HG03175 (cell line): ENCODE measurements at regions not wholly inside any gene's neighbourhood (a gene's known extent, or its start where the extent isn't known, plus 50 kb on each side); places are given as distances from the start of the nearest gene placed in this dataset.
"Not testable (repeated sequence)": the region's sequence is repeated elsewhere in the genome, so short reads cannot be mapped to it uniquely, and the experiment has no call there.

ENCODE experiments used
- ATAC-seq: cut with Tn5 transposase; IDR thresholded peaks from one replicate; pipeline ENCODE4 v1.9.1; 2021; ENCODE audit warnings: mild to moderate bottlenecking, moderate library complexity; ENCODE audit not compliant: unreplicated experiment

GRCh38 chr2:228447266-228447915 lies 265.9 kb upstream of the SPHKAP start:
- ATAC-seq: no peak

- ATAC-seq: no peak
Observed at GRCh38 chr2:228446734-228447133, 265.2 kb upstream of the SPHKAP start.

GRCh38 chr2:228444161-228444560 lies 262.7 kb upstream of the SPHKAP start:
- ATAC-seq: no peak

- ATAC-seq: no peak
Observed at GRCh38 chr2:228433721-228434120, 252.2 kb upstream of the SPHKAP start.

- no peak for ATAC-seq
Observed at GRCh38 chr2:228432116-228432515, 250.6 kb upstream of the SPHKAP start.

GRCh38 chr2:228430986-228431385 lies 249.5 kb upstream of the SPHKAP start:
- ATAC-seq: no peak

GRCh38 chr2:228426502-228427216 lies 245.2 kb upstream of the SPHKAP start:
- no peak for ATAC-seq

- ATAC-seq: not testable (repeated sequence)
Observed at GRCh38 chr2:228425411-228426060, 244.0 kb upstream of the SPHKAP start.

- ATAC-seq: no peak
Observed at GRCh38 chr2:228417956-228418355, 236.5 kb upstream of the SPHKAP start.

GRCh38 chr2:228417526-228417925 lies 236.0 kb upstream of the SPHKAP start:
- ATAC-seq: no peak

- no peak for ATAC-seq
Observed at GRCh38 chr2:228410061-228410460, 228.6 kb upstream of the SPHKAP start.

GRCh38 chr2:228409493-228409892 lies 228.0 kb upstream of the SPHKAP start:
- ATAC-seq: no peak

GRCh38 chr2:228408529-228409227 lies 227.2 kb upstream of the SPHKAP start:
- ATAC-seq: no peak

- ATAC-seq: no peak
Observed at GRCh38 chr2:228407821-228408220, 226.3 kb upstream of the SPHKAP start.

GRCh38 chr2:228401065-228401912 lies 219.8 kb upstream of the SPHKAP start:
- ATAC-seq: no peak

GRCh38 chr2:228387776-228388175 lies 206.3 kb upstream of the SPHKAP start:
- no peak for ATAC-seq

GRCh38 chr2:228378696-228379425 lies 197.4 kb upstream of the SPHKAP start:
- ATAC-seq: no peak

- no peak for ATAC-seq
Observed at GRCh38 chr2:228378233-228378632, 196.7 kb upstream of the SPHKAP start.

GRCh38 chr2:228377533-228377932 lies 196.0 kb upstream of the SPHKAP start:
- ATAC-seq: no peak

- no peak for ATAC-seq
Observed at GRCh38 chr2:228374741-228375140, 193.3 kb upstream of the SPHKAP start.
